ENCODE measurements at regions not wholly inside any gene's neighbourhood (a gene's known extent, or its start where the extent isn't known, plus 50 kb on each side); places are given as distances from the start of the nearest gene placed in this dataset.

DNA sequence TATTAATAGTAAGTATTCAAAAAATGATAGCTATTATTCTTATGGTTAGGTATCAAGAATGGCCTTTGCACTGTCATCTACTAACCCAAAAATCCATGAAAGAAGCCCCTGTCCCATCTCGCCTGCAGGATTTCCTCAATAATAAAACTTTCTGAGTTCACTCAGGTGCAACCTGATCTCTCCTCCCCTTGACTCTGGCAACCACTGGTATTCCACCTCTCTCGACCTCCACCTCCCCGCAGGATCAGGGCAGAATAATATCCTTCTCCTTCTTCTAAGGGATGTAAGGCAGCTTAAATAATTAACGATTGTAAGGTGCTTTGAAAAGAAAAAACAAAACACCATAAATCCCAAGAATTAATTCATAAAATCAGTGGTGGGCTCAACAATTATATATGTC, 359.3 kb downstream of the PLPP3 start:
- no peak overlapping the region for H3K4me3 ChIP-seq
- whole genome bisulfite sequencing, 2 donors, result 93 to 97% methylated on average over 4 of the region's 4 CpGs
- DNase-seq (no peak), ATAC-seq (ENCODE audit: insufficient read depth, low FRiP score) (no peak)
- no peak overlapping the region for H3K9ac ChIP-seq (ENCODE audit: insufficient read depth in 1 of 2, low read length in 2 of 2)
- TF ChIP-seq CTCF (IDR thresholded peaks at IDR 0.05; ENCODE audit: control extremely low read depth, extremely low read depth), result no peak
- H3K36me3 ChIP-seq (ENCODE audit: control insufficient read depth in 4 of 4, insufficient read depth in 4 of 4, low read length in 4 of 4), result no peaks in the 10 kb centered on the region
- H3K27me3 ChIP-seq (ENCODE audit: control insufficient read depth in 3 of 3, insufficient read depth in 3 of 3, low read length in 2 of 3), result no peaks in the 10 kb centered on the region
- H3K9me3 ChIP-seq (ENCODE audit: control insufficient read depth in 4 of 4, insufficient read depth in 3 of 4, low read length in 3 of 4), result no peaks in the 10 kb centered on the region
- H3K4me1 ChIP-seq (ENCODE audit: control insufficient read depth in 5 of 5, insufficient read depth in 5 of 5, low read length in 5 of 5), result peaks cover 0 to 4% (median 0%) of the 10 kb centered on the region in 5 donors
- no peak overlapping the region for H3K27ac ChIP-seq (ENCODE audit: low read depth in 1 of 2, low read length in 1 of 2)

DNA sequence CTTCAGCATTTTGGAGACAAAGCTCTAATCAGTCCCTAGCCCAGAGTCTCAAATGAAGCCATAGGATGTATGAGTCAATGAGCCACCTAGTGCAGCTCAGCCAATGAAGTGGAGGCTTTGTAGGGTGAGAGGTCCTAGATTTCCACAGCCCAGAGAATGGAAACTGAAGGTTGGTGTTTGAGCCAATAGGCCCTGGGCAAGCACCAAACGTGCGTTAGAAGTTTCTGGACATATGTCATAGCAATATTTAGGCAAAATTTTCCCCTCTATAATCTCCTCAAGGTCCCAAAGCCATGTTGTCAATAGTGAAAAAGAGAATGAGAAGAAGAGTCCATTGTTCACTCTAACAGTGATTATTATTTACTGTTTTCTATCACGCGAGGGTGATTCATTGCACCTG, 361.3 kb downstream of the PLPP3 start:
- Histone ChIP-seq H3K9me3 (ENCODE audit: control insufficient read depth in 4 of 4, insufficient read depth in 3 of 4, low read length in 3 of 4) (no peaks in the 10 kb centered on the region), H3K27ac (ENCODE audit: low read depth in 1 of 2, low read length in 1 of 2) (no peak overlapping the region), H3K4me1 (ENCODE audit: control insufficient read depth in 5 of 5, insufficient read depth in 5 of 5, low read length in 5 of 5) (peaks cover 0 to 4% (median 0%) of the 10 kb centered on the region in 5 donors), H3K27me3 (ENCODE audit: control insufficient read depth in 3 of 3, insufficient read depth in 3 of 3, low read length in 2 of 3) (no peaks in the 10 kb centered on the region), H3K9ac (ENCODE audit: insufficient read depth in 1 of 2, low read length in 2 of 2) (no peak overlapping the region), H3K4me3 (no peak overlapping the region), H3K36me3 (ENCODE audit: control insufficient read depth in 4 of 4, insufficient read depth in 4 of 4, low read length in 4 of 4) (no peaks in the 10 kb centered on the region)
- WGBS, 2 donors, result 93 to 94% methylated on average over 4 of the region's 4 CpGs
- no peak for TF ChIP-seq CTCF (IDR thresholded peaks at IDR 0.05; ENCODE audit: control extremely low read depth, extremely low read depth)
- ATAC-seq (ENCODE audit: insufficient read depth, low FRiP score) (no peak), DNase-seq (no peak)

DNA sequence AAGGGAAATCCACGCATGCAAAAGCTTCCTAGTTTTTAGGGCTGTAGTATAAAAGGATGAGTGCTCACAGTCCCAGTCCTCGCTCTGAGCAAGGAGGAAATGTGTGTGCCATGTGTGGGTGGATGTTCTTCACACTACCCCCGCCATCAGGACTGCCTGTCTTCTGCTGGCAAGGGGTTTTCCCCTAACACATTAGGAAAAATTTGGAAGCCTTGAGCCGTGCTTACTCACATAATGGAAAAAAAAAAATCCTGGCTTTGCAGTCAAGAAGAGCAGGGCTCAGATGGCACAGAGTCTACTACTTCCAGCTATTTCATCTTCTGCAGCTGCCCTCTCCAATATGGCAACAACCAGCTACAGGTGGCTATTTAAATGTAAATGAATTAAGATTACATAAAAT, 363.1 kb downstream of the PLPP3 start:
- no peak for TF ChIP-seq CTCF (IDR thresholded peaks at IDR 0.05; ENCODE audit: control extremely low read depth, extremely low read depth)
- Histone ChIP-seq H3K36me3 (ENCODE audit: control insufficient read depth in 4 of 4, insufficient read depth in 4 of 4, low read length in 4 of 4) (no peaks in the 10 kb centered on the region), H3K9me3 (ENCODE audit: control insufficient read depth in 4 of 4, insufficient read depth in 3 of 4, low read length in 3 of 4) (no peaks in the 10 kb centered on the region), H3K4me1 (ENCODE audit: control insufficient read depth in 5 of 5, insufficient read depth in 5 of 5, low read length in 5 of 5) (peaks cover 0 to 4% (median 0%) of the 10 kb centered on the region in 5 donors), H3K27me3 (ENCODE audit: control insufficient read depth in 3 of 3, insufficient read depth in 3 of 3, low read length in 2 of 3) (no peaks in the 10 kb centered on the region), H3K4me3 (no peak overlapping the region), H3K27ac (ENCODE audit: low read depth in 1 of 2, low read length in 1 of 2) (no peak overlapping the region), H3K9ac (ENCODE audit: insufficient read depth in 1 of 2, low read length in 2 of 2) (no peak overlapping the region)
- DNase-seq (no peak), ATAC-seq (ENCODE audit: insufficient read depth, low FRiP score) (peak; percentile 62)
- WGBS, 2 donors, result 65 to 79% methylated on average over 4 of the region's 4 CpGs

GRCh38 chr1:56215771-56216170, 363.6 kb downstream of the PLPP3 start:
- no peak overlapping the region for H3K27ac ChIP-seq (ENCODE audit: low read depth in 1 of 2, low read length in 1 of 2)
- 80 to 89% methylated on average over 4 of the region's 4 CpGs for WGBS, 2 donors
- no peak for TF ChIP-seq CTCF (IDR thresholded peaks at IDR 0.05; ENCODE audit: control extremely low read depth, extremely low read depth)

More at GRCh38 chr1:56215771-56216170, 363.6 kb downstream of the PLPP3 start:
- H3K4me1 ChIP-seq (ENCODE audit: control insufficient read depth in 5 of 5, insufficient read depth in 5 of 5, low read length in 5 of 5), result peaks cover 0 to 4% (median 0%) of the 10 kb centered on the region in 5 donors
- H3K27me3 ChIP-seq (ENCODE audit: control insufficient read depth in 3 of 3, insufficient read depth in 3 of 3, low read length in 2 of 3), result no peaks in the 10 kb centered on the region
- no peak overlapping the region for H3K9ac ChIP-seq (ENCODE audit: insufficient read depth in 1 of 2, low read length in 2 of 2)
- no peaks in the 10 kb centered on the region for H3K36me3 ChIP-seq (ENCODE audit: control insufficient read depth in 4 of 4, insufficient read depth in 4 of 4, low read length in 4 of 4)
- DNase-seq (no peak), ATAC-seq (ENCODE audit: insufficient read depth, low FRiP score) (no peak)
- H3K4me3 ChIP-seq, result no peak overlapping the region
- no peaks in the 10 kb centered on the region for H3K9me3 ChIP-seq (ENCODE audit: control insufficient read depth in 4 of 4, insufficient read depth in 3 of 4, low read length in 3 of 4)
